Erythroblast (primary cell): ENCODE measurements at regions not wholly inside any gene's neighbourhood (a gene's known extent, or its start where the extent isn't known, plus 50 kb on each side); places are given as distances from the start of the nearest gene placed in this dataset.

Source experiments
- GATA1 ChIP-seq: IDR thresholded peaks from 2 replicates; pipeline ENCODE4 v1.6.1; 2011; ENCODE audit warnings: low read depth, mild to moderate bottlenecking, control low read depth, low read length, moderate library complexity
- POLR2A ChIP-seq: IDR thresholded peaks from 2 replicates; pipeline ENCODE4 v1.6.1; 2011; ENCODE audit warnings: mild to moderate bottlenecking, low read length

- no peak for TF ChIP-seq POLR2A
- no peak for TF ChIP-seq GATA1
Measured at GRCh38 chr15:97761110-97761509, 199.4 kb upstream of the ARRDC4 start.
